ENCODE measurements at regions not wholly inside any gene's neighbourhood (a gene's known extent, or its start where the extent isn't known, plus 50 kb on each side); places are given as distances from the start of the nearest gene placed in this dataset.

DNA sequence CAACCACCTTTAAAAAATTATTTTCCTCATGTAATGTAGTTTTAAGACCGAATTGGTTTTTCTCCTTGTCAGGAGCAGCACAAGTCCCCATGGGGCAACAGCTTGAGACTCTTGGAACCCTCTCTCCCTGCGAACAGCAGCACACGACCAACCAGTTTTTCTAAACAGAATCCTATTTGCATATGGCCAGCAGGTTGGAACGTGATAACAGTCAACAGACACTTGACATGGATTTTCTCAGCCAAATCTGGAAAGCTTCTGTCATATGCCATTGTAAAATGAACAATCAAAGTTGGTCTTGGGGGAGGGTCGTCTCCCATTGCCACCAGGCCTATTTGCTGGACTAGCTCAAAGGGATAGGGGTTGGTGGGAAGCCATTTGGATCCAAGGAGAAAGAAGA is 1915.0 kb upstream of the FLRT2 start:
- TF ChIP-seq CTCF (IDR thresholded peaks at IDR 0.05; ENCODE audit: extremely low read depth in 1 of 2, insufficient read depth in 1 of 2, low read depth in 1 of 2, low read length in 2 of 2) (no peak), POLR2AphosphoS5 (IDR thresholded peaks at IDR 0.05; ENCODE audit: insufficient read depth, low read depth, low read length) (no peak), JUN (IDR thresholded peaks at IDR 0.05; ENCODE audit: borderline replicate concordance, insufficient read depth, insufficient read length, low read depth) (no peak), POLR2A (IDR thresholded peaks at IDR 0.05; ENCODE audit: low read depth, low read length) (no peak), EZH2 (IDR thresholded peaks at IDR 0.05; ENCODE audit: borderline replicate concordance, low read depth, low read length, severe bottlenecking) (no peak)
